ENCODE measurements at regions not wholly inside any gene's neighbourhood (a gene's known extent, or its start where the extent isn't known, plus 50 kb on each side); places are given as distances from the start of the nearest gene placed in this dataset.

- TF ChIP-seq CTCF (IDR thresholded peaks at IDR 0.05): no peak
- TF ChIP-seq POLR2A (IDR thresholded peaks at IDR 0.05): no peak
Observed at GRCh38 chr11:92589512-92589911, 364.9 kb downstream of the FAT3 start.

All from Peyer's patch (tissue), 4 donors.